ENCODE measurements at regions not wholly inside any gene's neighbourhood (a gene's known extent, or its start where the extent isn't known, plus 50 kb on each side); places are given as distances from the start of the nearest gene placed in this dataset.

DNA sequence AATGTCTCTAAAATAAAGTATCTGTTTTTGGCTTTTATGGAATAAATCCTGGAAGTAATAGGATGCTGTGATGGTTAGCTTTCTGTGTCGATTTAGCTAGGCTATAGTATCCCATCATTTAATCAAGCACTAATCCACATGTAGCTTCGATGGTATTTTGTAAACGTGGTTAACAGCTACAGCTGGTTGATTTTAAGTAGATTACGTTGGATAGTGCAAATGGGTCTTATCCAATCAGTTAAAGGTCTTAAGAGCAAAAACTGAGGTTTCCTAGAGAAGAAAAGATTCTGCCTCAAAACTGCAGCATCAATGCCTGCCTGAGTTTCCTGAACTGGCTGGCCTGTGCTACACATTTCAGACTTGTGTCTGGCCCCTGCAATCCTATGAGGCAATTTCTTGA, 314.2 kb upstream of the SORL1-AS1 start:
- TF ChIP-seq, protein P1, sequence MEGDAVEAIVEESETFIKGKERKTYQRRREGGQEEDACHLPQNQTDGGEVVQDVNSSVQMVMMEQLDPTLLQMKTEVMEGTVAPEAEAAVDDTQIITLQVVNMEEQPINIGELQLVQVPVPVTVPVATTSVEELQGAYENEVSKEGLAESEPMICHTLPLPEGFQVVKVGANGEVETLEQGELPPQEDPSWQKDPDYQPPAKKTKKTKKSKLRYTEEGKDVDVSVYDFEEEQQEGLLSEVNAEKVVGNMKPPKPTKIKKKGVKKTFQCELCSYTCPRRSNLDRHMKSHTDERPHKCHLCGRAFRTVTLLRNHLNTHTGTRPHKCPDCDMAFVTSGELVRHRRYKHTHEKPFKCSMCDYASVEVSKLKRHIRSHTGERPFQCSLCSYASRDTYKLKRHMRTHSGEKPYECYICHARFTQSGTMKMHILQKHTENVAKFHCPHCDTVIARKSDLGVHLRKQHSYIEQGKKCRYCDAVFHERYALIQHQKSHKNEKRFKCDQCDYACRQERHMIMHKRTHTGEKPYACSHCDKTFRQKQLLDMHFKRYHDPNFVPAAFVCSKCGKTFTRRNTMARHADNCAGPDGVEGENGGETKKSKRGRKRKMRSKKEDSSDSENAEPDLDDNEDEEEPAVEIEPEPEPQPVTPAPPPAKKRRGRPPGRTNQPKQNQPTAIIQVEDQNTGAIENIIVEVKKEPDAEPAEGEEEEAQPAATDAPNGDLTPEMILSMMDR (IDR thresholded peaks at IDR 0.05; ENCODE audit: poor library complexity) = no peak
- no peak for TF ChIP-seq EZH2 (IDR thresholded peaks at IDR 0.05; ENCODE audit: borderline replicate concordance)

Measured in hepatocyte (in vitro differentiated cells).